ELR (cell line): ENCODE measurements at regions not wholly inside any gene's neighbourhood (a gene's known extent, or its start where the extent isn't known, plus 50 kb on each side); places are given as distances from the start of the nearest gene placed in this dataset.
A peak's percentile ranks its signal among the peaks of the same experiment; 100 is the strongest.

Source experiments
- DNase-seq: peaks from one replicate; pipeline ENCODE4 v3.0.0-alpha.2; 2015; ENCODE audit warnings: low read depth

- no peak for DNase-seq
Observed at GRCh38 chr10:78186572-78186971, 152.9 kb downstream of the RPS24 start.

- no peak for DNase-seq
Observed at GRCh38 chr10:78187371-78187770, 153.7 kb downstream of the RPS24 start.

- no peak for DNase-seq
Observed at GRCh38 chr10:78188446-78188845, 154.8 kb downstream of the RPS24 start.

GRCh38 chr10:78190051-78190825 is 156.6 kb downstream of the RPS24 start:
- DNase-seq, result no peak

GRCh38 chr10:78191301-78191700 is 157.6 kb downstream of the RPS24 start:
- no peak for DNase-seq

GRCh38 chr10:78193189-78193588 is 159.5 kb downstream of the RPS24 start:
- DNase-seq, result no peak

GRCh38 chr10:78194050-78194449 is 160.4 kb downstream of the RPS24 start:
- peak; percentile 60 for DNase-seq

GRCh38 chr10:78194539-78195402 is 161.1 kb downstream of the RPS24 start:
- DNase-seq, result peak; percentile 48

- DNase-seq, result no peak
Observed at GRCh38 chr10:78196396-78196795, 162.7 kb downstream of the RPS24 start.

- peak; percentile 83 for DNase-seq
Observed at GRCh38 chr10:78196964-78197363, 163.3 kb downstream of the RPS24 start.

GRCh38 chr10:78197628-78198272 is 164.1 kb downstream of the RPS24 start:
- no peak for DNase-seq

- DNase-seq, result no peak
Observed at GRCh38 chr10:78199005-78199725, 165.5 kb downstream of the RPS24 start.

GRCh38 chr10:78199759-78200158 is 166.1 kb downstream of the RPS24 start:
- DNase-seq, result no peak

GRCh38 chr10:78200686-78201085 is 167.0 kb downstream of the RPS24 start:
- no peak for DNase-seq

GRCh38 chr10:78202386-78202785 is 168.7 kb downstream of the RPS24 start:
- DNase-seq, result peak; percentile 28

- DNase-seq, result no peak
Observed at GRCh38 chr10:78203915-78204818, 170.5 kb downstream of the RPS24 start.

GRCh38 chr10:78205457-78206016 is 171.9 kb downstream of the RPS24 start:
- DNase-seq, result no peak

- DNase-seq, result no peak
Observed at GRCh38 chr10:78207216-78207615, 173.6 kb downstream of the RPS24 start.

- peak; percentile 13 for DNase-seq
Observed at GRCh38 chr10:78207776-78208175, 174.1 kb downstream of the RPS24 start.

GRCh38 chr10:78209970-78210369 is 176.3 kb downstream of the RPS24 start:
- DNase-seq, result no peak

- peak; percentile 15 for DNase-seq
Observed at GRCh38 chr10:78210548-78210947, 176.9 kb downstream of the RPS24 start.
